Caco-2 (cell line): ENCODE measurements at regions not wholly inside any gene's neighbourhood (a gene's known extent, or its start where the extent isn't known, plus 50 kb on each side); places are given as distances from the start of the nearest gene placed in this dataset.

ENCODE experiments used
- BruUV-seq: library from RNA; stranded (reverse); fragments of 400-500 nt; replicated peaks from 2 replicates; lab custom pipeline; 2021; lab: Mats Ljungman, UMichigan
- CTCF ChIA-PET: fragments of 300-600 bp; sonication (Branson Sonifier 250); formaldehyde crosslinking; loops from one replicate; lab custom pipeline; 2022; ENCODE audit warnings: antibody characterized with exemption; lab: Charles Lee
- POLR2A ChIA-PET: fragments of 300-600 bp; sonication (Branson Sonifier 250); formaldehyde crosslinking; loops from one replicate; lab custom pipeline; 2022; ENCODE audit warnings: antibody characterized with exemption; lab: Charles Lee
- DNase-seq, 2 experiments: peaks; one replicate each; pipeline versions ENCODE4 v3.0.0 to v3.0.0-alpha.2; 2020 to 2022
- H3K27me3 ChIP-seq: replicated peaks from 2 replicates; pipeline ENCODE4 v1.6.0; 2011; ENCODE audit warnings: low read length; ENCODE audit not compliant: control insufficient read depth, insufficient read depth
- H3K36me3 ChIP-seq: 2 replicates; pipeline ENCODE4 v1.5.1; 2011; ENCODE audit warnings: low read length; ENCODE audit not compliant: control insufficient read depth, insufficient read depth
- H3K4me1 ChIP-seq: fragments of 250-450 bp; sonication (Bioruptor Pico); 2 replicates; pipeline ENCODE4 v1.5.1; 2020; ENCODE audit warnings: mild to moderate bottlenecking
- H3K4me3 ChIP-seq: 2 replicates; pipeline ENCODE4 v1.5.1; 2011; ENCODE audit warnings: low read depth, mild to moderate bottlenecking, control low read depth, low read length
- H3K9me3 ChIP-seq: fragments of 250-450 bp; sonication (Bioruptor Pico); 2 replicates; pipeline ENCODE4 v1.5.1; 2020; ENCODE audit warnings: mild to moderate bottlenecking, moderate library complexity
- H3K27ac Mint-ChIP-seq: one replicate; pipeline ENCODE4 v1.8.0; 2022; ENCODE audit warnings: mixed read lengths; ENCODE audit not compliant: unreplicated experiment
- H3K27me3 Mint-ChIP-seq: one replicate; pipeline ENCODE4 v1.8.0; 2022; ENCODE audit warnings: mixed read lengths; ENCODE audit not compliant: insufficient read depth, unreplicated experiment
- H3K36me3 Mint-ChIP-seq: one replicate; pipeline ENCODE4 v1.8.0; 2022; ENCODE audit warnings: mild to moderate bottlenecking, mixed read lengths; ENCODE audit not compliant: insufficient read depth, unreplicated experiment
- H3K4me1 Mint-ChIP-seq: one replicate; pipeline ENCODE4 v1.8.0; 2022; ENCODE audit warnings: low read depth, mixed read lengths; ENCODE audit not compliant: unreplicated experiment
- H3K4me3 Mint-ChIP-seq: one replicate; pipeline ENCODE4 v1.8.0; 2022; ENCODE audit warnings: mild to moderate bottlenecking, moderate library complexity, mixed read lengths; ENCODE audit not compliant: unreplicated experiment
- H3K9me3 Mint-ChIP-seq: one replicate; pipeline ENCODE4 v1.8.0; 2022; ENCODE audit warnings: mixed read lengths; ENCODE audit not compliant: unreplicated experiment
- intact Hi-C: fragments of 100-400 bp; cut with micrococcal nuclease; formaldehyde crosslinking; loops from one replicate; pipeline ENCODE4 v1.10.0; 2022; ENCODE audit not compliant: unreplicated experiment
- TF ChIP-seq, protein P1 (sequence below), 2 experiments: fragments of 200-600 bp in 1 of 2; IDR thresholded peaks; 1 replicate in 1 of 2; 2 replicates in 1 of 2; pipeline versions ENCODE4 v1.5.1 to v1.8.0; 2011 to 2022; ENCODE audit warnings: antibody characterized with exemption in 1 of 2, control low read depth in 1 of 2, inconsistent platforms in 1 of 2, low read depth in 1 of 2, low read length in 1 of 2, mild to moderate bottlenecking in 1 of 2, moderate library complexity in 1 of 2; ENCODE audit not compliant: insufficient read depth in 1 of 2, severe bottlenecking in 1 of 2, unreplicated experiment in 1 of 2

DNA sequence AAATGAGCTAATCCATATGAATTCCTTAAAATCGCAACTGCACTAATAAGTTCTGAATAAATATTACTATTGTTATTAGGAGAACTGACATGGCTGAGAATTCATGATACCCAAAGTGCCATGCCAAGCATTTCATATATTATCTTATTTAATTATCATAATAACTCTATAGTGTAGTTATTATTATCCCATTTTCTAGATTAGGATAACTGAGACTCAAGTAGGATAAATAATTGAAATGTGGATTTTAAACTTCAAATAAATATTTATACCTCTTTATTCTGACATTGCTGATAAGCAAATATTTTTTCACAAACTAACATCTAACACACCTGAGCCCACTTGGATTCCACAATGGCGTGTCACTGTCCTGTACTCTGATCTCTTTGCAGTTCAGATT is 492.7 kb downstream of the IRS1 start:
- 0 out of 2 replicates have a peak, but pooled peaks cover 3% of the 10 kb centered on the region for H3K4me1 ChIP-seq
- CTCF ChIA-PET = no interaction called here
- no peaks in the 10 kb centered on the region for H3K36me3 Mint-ChIP-seq
- intact Hi-C loops = no loop called here
- peaks cover 7% of the 10 kb centered on the region for H3K4me1 Mint-ChIP-seq
- H3K36me3 ChIP-seq = no peaks in the 10 kb centered on the region
- H3K9me3 Mint-ChIP-seq = peaks cover 9% of the 10 kb centered on the region
- H3K27me3 ChIP-seq = no peaks in the 10 kb centered on the region
- H3K4me3 Mint-ChIP-seq = no peak overlapping the region
- no peak for DNase-seq
- H3K27me3 Mint-ChIP-seq = no peaks in the 10 kb centered on the region
- POLR2A ChIA-PET = no interaction called here
- H3K9me3 ChIP-seq = no peaks in the 10 kb centered on the region
- no TSS peak for BruUV-seq
- no peak overlapping the region for H3K4me3 ChIP-seq
- H3K27ac Mint-ChIP-seq = no peak overlapping the region
- TF ChIP-seq, protein P1, sequence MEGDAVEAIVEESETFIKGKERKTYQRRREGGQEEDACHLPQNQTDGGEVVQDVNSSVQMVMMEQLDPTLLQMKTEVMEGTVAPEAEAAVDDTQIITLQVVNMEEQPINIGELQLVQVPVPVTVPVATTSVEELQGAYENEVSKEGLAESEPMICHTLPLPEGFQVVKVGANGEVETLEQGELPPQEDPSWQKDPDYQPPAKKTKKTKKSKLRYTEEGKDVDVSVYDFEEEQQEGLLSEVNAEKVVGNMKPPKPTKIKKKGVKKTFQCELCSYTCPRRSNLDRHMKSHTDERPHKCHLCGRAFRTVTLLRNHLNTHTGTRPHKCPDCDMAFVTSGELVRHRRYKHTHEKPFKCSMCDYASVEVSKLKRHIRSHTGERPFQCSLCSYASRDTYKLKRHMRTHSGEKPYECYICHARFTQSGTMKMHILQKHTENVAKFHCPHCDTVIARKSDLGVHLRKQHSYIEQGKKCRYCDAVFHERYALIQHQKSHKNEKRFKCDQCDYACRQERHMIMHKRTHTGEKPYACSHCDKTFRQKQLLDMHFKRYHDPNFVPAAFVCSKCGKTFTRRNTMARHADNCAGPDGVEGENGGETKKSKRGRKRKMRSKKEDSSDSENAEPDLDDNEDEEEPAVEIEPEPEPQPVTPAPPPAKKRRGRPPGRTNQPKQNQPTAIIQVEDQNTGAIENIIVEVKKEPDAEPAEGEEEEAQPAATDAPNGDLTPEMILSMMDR (IDR thresholded peaks at IDR 0.05; ENCODE audit: insufficient read depth in 1 of 2, low read depth in 1 of 2, low read length in 1 of 2, severe bottlenecking in 1 of 2, unreplicated experiment in 1 of 2) = no peak

DNA sequence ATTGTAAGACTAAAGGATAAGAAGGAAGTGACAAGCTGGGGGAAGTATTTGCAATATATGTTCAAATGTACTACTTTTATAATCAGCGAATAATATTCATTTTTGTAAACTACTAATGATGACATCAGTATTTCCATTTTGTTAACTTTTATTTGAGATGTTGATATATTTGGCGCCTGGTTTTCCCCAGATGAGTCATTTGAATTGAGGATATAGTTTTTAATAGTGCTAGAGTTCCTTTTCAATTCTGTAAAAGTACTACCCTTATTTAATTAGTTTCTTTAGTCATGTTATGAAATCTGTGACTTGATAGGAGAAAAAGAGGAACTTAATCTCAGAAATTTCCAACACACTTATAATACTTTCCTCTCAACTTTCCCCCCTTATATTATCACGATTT is 495.3 kb downstream of the IRS1 start:
- Mint-ChIP-seq H3K9me3 (no peaks in the 10 kb centered on the region), H3K27me3 (no peaks in the 10 kb centered on the region), H3K27ac (no peak overlapping the region), H3K4me3 (no peak overlapping the region), H3K36me3 (no peaks in the 10 kb centered on the region), H3K4me1 (peaks cover 7% of the 10 kb centered on the region)
- no peaks in the 10 kb centered on the region for H3K36me3 ChIP-seq
- H3K9me3 ChIP-seq = no peaks in the 10 kb centered on the region
- H3K4me1 ChIP-seq = 0 out of 2 replicates have a peak, but pooled peaks cover 3% of the 10 kb centered on the region
- H3K4me3 ChIP-seq = no peak overlapping the region
- ChIA-PET POLR2A (no interaction called here), CTCF (no interaction called here)
- intact Hi-C loops = no loop called here
- BruUV-seq = no TSS peak
- TF ChIP-seq, protein P1 (IDR thresholded peaks at IDR 0.05; ENCODE audit: insufficient read depth in 1 of 2, low read depth in 1 of 2, low read length in 1 of 2, severe bottlenecking in 1 of 2, unreplicated experiment in 1 of 2) = no peak
- DNase-seq = no peak
- no peaks in the 10 kb centered on the region for H3K27me3 ChIP-seq

DNA sequence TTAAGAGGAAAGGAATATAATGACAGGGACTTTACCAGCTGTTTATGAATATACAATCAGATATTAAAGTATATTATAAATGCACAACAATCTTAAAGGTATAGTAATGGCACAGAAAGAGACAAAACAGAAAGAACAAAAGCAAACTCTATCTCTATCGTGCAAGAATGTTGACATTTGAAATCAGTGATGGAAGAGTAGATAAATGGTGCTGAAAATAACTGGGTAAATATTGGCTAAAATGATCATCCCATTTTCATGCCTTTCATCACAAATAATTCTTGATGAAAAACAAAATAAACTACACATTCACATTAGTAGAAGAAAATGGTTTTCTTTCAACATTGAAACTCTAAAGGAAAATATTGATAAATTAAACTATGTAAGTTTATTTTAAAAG is 495.9 kb downstream of the IRS1 start:
- intact Hi-C loops = no loop called here
- TF ChIP-seq, protein P1 (IDR thresholded peaks at IDR 0.05; ENCODE audit: insufficient read depth in 1 of 2, low read depth in 1 of 2, low read length in 1 of 2, severe bottlenecking in 1 of 2, unreplicated experiment in 1 of 2) = no peak

More for the DNA sequence above, 495.9 kb downstream of the IRS1 start:
- no peaks in the 10 kb centered on the region for H3K36me3 ChIP-seq
- H3K27ac Mint-ChIP-seq = no peak overlapping the region
- H3K4me1 ChIP-seq = 0 out of 2 replicates have a peak, but pooled peaks cover 3% of the 10 kb centered on the region
- H3K27me3 Mint-ChIP-seq = no peaks in the 10 kb centered on the region
- ChIA-PET CTCF (no interaction called here), POLR2A (no interaction called here)
- H3K27me3 ChIP-seq = no peaks in the 10 kb centered on the region
- no peak for DNase-seq
- no peak overlapping the region for H3K4me3 ChIP-seq
- no peaks in the 10 kb centered on the region for H3K9me3 Mint-ChIP-seq
- H3K36me3 Mint-ChIP-seq = no peaks in the 10 kb centered on the region
- H3K4me1 Mint-ChIP-seq = peaks cover 2% of the 10 kb centered on the region
- no peak overlapping the region for H3K4me3 Mint-ChIP-seq
- no peaks in the 10 kb centered on the region for H3K9me3 ChIP-seq
- no TSS peak for BruUV-seq
